GM12865 (cell line): ENCODE measurements at regions not wholly inside any gene's neighbourhood (a gene's known extent, or its start where the extent isn't known, plus 50 kb on each side); places are given as distances from the start of the nearest gene placed in this dataset.

Source experiments
- DNase-seq: peaks from one replicate; pipeline ENCODE4 v3.0.0; 2010; ENCODE audit warnings: low read depth
- H3K4me3 ChIP-seq: 2 replicates; pipeline ENCODE4 v1.5.1; 2011; ENCODE audit warnings: mild to moderate bottlenecking, low read depth, low read length, control low read depth
- TF ChIP-seq, protein P1 (sequence below): IDR thresholded peaks from 2 replicates; pipeline ENCODE4 v1.5.1; 2011; ENCODE audit warnings: low read length, control low read depth, low read depth, inconsistent platforms; ENCODE audit not compliant: insufficient read depth; ENCODE audit errors: missing control alignments

DNA sequence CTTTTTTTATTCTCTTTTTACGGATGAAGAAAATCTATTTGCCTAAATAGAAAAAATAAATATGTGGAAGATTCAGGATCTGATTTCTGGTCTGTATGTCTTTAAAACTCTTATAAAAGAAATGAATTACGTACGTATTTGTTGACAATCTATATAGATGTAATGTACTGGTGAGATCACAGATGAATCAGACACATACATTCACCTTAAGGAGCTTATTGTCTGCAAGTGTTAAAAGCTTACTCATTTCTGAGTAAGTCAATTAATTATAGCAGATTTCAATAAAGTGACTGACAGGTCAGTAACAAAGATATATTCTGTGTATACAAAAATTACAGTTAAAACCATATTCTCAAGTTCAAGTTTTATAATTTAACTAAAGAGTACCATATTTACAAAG is 66.6 kb upstream of the NAF1 start:
- no peak for DNase-seq
- TF ChIP-seq, protein P1, sequence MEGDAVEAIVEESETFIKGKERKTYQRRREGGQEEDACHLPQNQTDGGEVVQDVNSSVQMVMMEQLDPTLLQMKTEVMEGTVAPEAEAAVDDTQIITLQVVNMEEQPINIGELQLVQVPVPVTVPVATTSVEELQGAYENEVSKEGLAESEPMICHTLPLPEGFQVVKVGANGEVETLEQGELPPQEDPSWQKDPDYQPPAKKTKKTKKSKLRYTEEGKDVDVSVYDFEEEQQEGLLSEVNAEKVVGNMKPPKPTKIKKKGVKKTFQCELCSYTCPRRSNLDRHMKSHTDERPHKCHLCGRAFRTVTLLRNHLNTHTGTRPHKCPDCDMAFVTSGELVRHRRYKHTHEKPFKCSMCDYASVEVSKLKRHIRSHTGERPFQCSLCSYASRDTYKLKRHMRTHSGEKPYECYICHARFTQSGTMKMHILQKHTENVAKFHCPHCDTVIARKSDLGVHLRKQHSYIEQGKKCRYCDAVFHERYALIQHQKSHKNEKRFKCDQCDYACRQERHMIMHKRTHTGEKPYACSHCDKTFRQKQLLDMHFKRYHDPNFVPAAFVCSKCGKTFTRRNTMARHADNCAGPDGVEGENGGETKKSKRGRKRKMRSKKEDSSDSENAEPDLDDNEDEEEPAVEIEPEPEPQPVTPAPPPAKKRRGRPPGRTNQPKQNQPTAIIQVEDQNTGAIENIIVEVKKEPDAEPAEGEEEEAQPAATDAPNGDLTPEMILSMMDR = no peak
- no peak overlapping the region for H3K4me3 ChIP-seq

DNA sequence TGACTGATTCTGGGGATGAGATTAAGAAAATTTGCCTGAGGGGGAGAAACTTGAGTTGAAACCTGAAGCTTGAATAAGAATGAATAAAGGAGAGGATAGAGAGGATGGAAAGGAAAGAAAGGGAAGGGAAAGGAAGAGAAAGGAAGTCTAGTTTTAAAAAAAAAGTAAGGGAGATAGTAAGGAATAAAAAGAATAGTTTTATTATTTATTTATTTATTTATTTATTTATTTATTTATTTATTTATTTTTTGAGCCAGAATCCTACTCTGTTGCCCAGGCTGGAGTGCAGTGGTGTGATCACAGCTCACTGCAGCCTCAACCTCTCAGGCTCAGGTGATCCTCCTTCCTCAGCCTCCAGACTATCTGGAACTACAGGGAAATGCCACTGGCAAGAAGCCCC is 62.0 kb upstream of the NAF1 start:
- TF ChIP-seq, protein P1 = no peak
- no peak overlapping the region for H3K4me3 ChIP-seq
- no peak for DNase-seq

- DNase-seq = no peak
- no peak overlapping the region for H3K4me3 ChIP-seq
- TF ChIP-seq, protein P1 = no peak
Measured at GRCh38 chr4:163221467-163221866, 54.8 kb upstream of the NAF1 start.

GRCh38 chr4:163217505-163217904 is 50.8 kb upstream of the NAF1 start:
- no peak overlapping the region for H3K4me3 ChIP-seq
- DNase-seq = no peak
- TF ChIP-seq, protein P1 = no peak
